HL-60 (cell line): ENCODE measurements at regions not wholly inside any gene's neighbourhood (a gene's known extent, or its start where the extent isn't known, plus 50 kb on each side); places are given as distances from the start of the nearest gene placed in this dataset.

ENCODE experiments used
- GABPA ChIP-seq: IDR thresholded peaks from 2 replicates; pipeline ENCODE4 v1.6.1; 2012; ENCODE audit warnings: low read depth
- POLR2AphosphoS5 ChIP-seq: IDR thresholded peaks from 2 replicates; pipeline ENCODE4 v1.6.1; 2012; ENCODE audit warnings: low read depth
- TF ChIP-seq, protein P1 (sequence below): IDR thresholded peaks from one replicate; pipeline ENCODE4 v1.5.1; 2011; ENCODE audit warnings: low read length, control low read depth, inconsistent platforms; ENCODE audit not compliant: insufficient read depth

GRCh38 chrX:128634754-128635153, 582.6 kb upstream of the ACTRT1 start:
- TF ChIP-seq, protein P1, sequence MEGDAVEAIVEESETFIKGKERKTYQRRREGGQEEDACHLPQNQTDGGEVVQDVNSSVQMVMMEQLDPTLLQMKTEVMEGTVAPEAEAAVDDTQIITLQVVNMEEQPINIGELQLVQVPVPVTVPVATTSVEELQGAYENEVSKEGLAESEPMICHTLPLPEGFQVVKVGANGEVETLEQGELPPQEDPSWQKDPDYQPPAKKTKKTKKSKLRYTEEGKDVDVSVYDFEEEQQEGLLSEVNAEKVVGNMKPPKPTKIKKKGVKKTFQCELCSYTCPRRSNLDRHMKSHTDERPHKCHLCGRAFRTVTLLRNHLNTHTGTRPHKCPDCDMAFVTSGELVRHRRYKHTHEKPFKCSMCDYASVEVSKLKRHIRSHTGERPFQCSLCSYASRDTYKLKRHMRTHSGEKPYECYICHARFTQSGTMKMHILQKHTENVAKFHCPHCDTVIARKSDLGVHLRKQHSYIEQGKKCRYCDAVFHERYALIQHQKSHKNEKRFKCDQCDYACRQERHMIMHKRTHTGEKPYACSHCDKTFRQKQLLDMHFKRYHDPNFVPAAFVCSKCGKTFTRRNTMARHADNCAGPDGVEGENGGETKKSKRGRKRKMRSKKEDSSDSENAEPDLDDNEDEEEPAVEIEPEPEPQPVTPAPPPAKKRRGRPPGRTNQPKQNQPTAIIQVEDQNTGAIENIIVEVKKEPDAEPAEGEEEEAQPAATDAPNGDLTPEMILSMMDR, result no peak
- no peak for TF ChIP-seq GABPA
- TF ChIP-seq POLR2AphosphoS5, result no peak
